Astrocyte of the cerebellum (primary cell): ENCODE measurements at regions not wholly inside any gene's neighbourhood (a gene's known extent, or its start where the extent isn't known, plus 50 kb on each side); places are given as distances from the start of the nearest gene placed in this dataset.

Experiments used
- DNase-seq: peaks from one replicate; pipeline ENCODE4 v3.0.0-alpha.2; 2011; ENCODE audit warnings: low read depth
- H3K4me3 ChIP-seq: 2 replicates; pipeline ENCODE4 v1.5.1; 2011; ENCODE audit warnings: mild to moderate bottlenecking, low read depth, low read length, moderate library complexity
- in situ Hi-C: cut with HindIII; loops from 2 replicates; pipeline ENCODE4 v1.10.0; 2017; ENCODE audit warnings: low sequenced_read_pairs
- TF ChIP-seq, protein P1 (sequence below): IDR thresholded peaks from 2 replicates; pipeline ENCODE4 v1.5.1; 2012; ENCODE audit warnings: low read length, low read depth, moderate library complexity, mild to moderate bottlenecking; ENCODE audit errors: missing control alignments

DNA sequence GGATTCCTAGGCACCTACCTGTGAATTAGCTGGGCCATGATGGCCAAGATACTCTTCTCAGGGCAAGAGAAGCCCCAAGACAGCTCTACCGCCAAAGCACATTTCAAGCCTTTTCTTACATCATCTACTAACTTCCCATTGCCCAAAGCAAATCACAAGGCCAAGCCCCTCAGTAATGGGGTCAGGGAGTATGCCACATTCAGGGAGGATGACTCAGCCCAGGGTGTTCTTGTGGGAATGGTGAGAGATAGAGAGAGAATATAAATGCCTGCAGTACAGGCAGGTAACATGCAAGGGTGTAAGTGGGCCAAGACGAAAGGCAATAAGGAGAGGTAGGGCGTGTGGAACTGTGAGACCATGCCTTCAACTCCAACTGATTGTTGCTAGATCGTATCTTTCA is 162.5 kb upstream of the ISX start:
- no peak for DNase-seq
- no peak overlapping the region for H3K4me3 ChIP-seq
- in situ Hi-C loops, result no loop called here
- TF ChIP-seq, protein P1, sequence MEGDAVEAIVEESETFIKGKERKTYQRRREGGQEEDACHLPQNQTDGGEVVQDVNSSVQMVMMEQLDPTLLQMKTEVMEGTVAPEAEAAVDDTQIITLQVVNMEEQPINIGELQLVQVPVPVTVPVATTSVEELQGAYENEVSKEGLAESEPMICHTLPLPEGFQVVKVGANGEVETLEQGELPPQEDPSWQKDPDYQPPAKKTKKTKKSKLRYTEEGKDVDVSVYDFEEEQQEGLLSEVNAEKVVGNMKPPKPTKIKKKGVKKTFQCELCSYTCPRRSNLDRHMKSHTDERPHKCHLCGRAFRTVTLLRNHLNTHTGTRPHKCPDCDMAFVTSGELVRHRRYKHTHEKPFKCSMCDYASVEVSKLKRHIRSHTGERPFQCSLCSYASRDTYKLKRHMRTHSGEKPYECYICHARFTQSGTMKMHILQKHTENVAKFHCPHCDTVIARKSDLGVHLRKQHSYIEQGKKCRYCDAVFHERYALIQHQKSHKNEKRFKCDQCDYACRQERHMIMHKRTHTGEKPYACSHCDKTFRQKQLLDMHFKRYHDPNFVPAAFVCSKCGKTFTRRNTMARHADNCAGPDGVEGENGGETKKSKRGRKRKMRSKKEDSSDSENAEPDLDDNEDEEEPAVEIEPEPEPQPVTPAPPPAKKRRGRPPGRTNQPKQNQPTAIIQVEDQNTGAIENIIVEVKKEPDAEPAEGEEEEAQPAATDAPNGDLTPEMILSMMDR, result no peak

DNA sequence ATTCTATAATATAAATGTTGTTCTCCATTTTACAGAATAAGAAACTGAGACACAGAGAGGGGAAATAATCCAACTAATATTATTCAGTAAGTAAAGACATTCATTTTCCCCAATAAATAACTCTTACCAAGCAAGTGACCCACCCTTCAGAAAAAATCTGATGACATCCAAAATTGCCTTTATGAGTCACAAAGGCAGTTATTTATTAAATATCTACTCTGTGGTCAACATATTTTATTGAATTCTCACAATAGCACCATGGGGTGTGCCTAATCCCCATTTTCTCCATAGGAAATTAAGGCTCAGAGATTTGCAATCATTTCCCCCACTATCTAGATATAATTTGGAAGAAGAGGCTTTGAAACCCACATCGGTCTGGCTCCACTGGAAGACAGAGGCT is 161.5 kb upstream of the ISX start:
- no peak for DNase-seq
- TF ChIP-seq, protein P1, result no peak
- in situ Hi-C loops, result no loop called here
- H3K4me3 ChIP-seq, result no peak overlapping the region

- no peak for DNase-seq
- no peak overlapping the region for H3K4me3 ChIP-seq
- in situ Hi-C loops, result loop anchor here (5.0 kb wide), 1 partner anchor 37 kb away; no protein-coding TSS in a partner anchor
- TF ChIP-seq, protein P1, result no peak
These were observed 152.1 kb upstream of the ISX start for GRCh38 chr22:34913826-34914225.

GRCh38 chr22:34914846-34915245 is 151.1 kb upstream of the ISX start:
- in situ Hi-C loops, result loop anchor here (5.0 kb wide), 1 partner anchor 38 kb away; no protein-coding TSS in a partner anchor
- no peak overlapping the region for H3K4me3 ChIP-seq
- TF ChIP-seq, protein P1, result no peak
- no peak for DNase-seq

DNA sequence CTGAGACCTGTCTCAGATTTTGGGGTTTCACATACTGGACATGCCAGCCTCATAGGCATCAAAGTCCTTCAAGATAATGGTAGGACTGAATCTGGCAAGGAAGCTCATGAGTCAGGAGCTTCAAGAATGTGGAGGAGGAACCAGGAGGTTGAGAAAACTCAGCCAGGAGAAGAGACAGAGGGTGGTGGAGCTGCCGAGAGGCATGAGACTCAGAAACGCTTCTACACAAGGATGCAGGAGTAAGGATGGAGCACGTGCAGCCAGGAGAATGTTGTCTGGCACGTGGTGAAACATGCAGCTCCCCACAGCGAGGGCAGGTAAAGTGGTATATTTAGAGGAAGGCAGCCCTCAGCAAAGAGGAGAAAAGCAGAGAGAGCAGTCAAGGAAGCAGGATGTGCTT is 148.7 kb upstream of the ISX start:
- in situ Hi-C loops, result no loop called here
- TF ChIP-seq, protein P1, result no peak
- DNase-seq, result no peak
- no peak overlapping the region for H3K4me3 ChIP-seq

- in situ Hi-C loops, result no loop called here
- no peak for DNase-seq
- TF ChIP-seq, protein P1, result no peak
- no peak overlapping the region for H3K4me3 ChIP-seq
These were observed 134.9 kb upstream of the ISX start for GRCh38 chr22:34931026-34931425.

DNA sequence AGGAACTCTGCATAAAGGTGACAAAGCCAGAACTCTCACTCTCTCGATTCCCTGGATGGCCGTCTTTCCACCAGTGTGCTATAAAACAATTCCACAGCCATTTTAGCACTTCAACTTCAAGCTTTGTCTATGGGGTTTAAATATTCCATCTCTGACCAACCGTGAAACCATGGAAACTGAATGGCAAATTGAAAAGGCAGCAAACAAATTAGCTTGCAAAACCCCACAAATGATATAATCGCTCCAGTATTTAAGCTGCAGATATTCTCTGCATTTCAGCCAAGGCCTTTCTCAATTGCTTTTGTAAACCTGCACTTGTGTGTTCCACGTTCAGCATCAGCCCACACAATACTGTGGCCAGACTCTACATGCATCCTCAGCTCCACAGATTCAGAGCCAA is 131.7 kb upstream of the ISX start:
- TF ChIP-seq, protein P1, result no peak
- DNase-seq, result no peak
- in situ Hi-C loops, result no loop called here
- no peak overlapping the region for H3K4me3 ChIP-seq
